Colonic mucosa (tissue), 4 donors: ENCODE measurements at regions not wholly inside any gene's neighbourhood (a gene's known extent, or its start where the extent isn't known, plus 50 kb on each side); places are given as distances from the start of the nearest gene placed in this dataset.

Experiments used
- DNase-seq: peaks from one replicate; pipeline ENCODE4 v3.0.0-alpha.2; 2020
- H3K27ac ChIP-seq: fragments of 200-600 bp; one replicate; pipeline ENCODE4 v1.8.0; 2021
- H3K27me3 ChIP-seq: fragments of 200-600 bp; one replicate; pipeline ENCODE4 v1.8.0; 2021
- H3K36me3 ChIP-seq: fragments of 200-600 bp; one replicate; pipeline ENCODE4 v1.8.0; 2021
- H3K4me1 ChIP-seq: fragments of 200-600 bp; one replicate; pipeline ENCODE4 v1.8.0; 2021; ENCODE audit warnings: mild to moderate bottlenecking
- H3K4me3 ChIP-seq: fragments of 200-600 bp; one replicate; pipeline ENCODE4 v1.8.0; 2021
- H3K9ac ChIP-seq, 2 donors: one replicate each; pipeline ENCODE4 v1.7.0; 2013; ENCODE audit warnings: control low read depth in 2 of 2, low read depth in 2 of 2, low read length in 2 of 2
- H3K9me3 ChIP-seq: fragments of 200-600 bp; one replicate; pipeline ENCODE4 v1.8.0; 2021
- intact Hi-C: fragments of 100-400 bp; cut with DNase I; formaldehyde crosslinking; loops from one replicate; pipeline ENCODE4 v1.14.1; 2022
- TF ChIP-seq, protein P1 (sequence below): fragments of 200-600 bp; IDR thresholded peaks from one replicate; pipeline ENCODE4 v1.8.0; 2022; ENCODE audit warnings: antibody characterized with exemption, mild to moderate bottlenecking
- donor health status: healthy.
- donor health status: DM: no; HTN: no; CAD: no.
- donor health status: DM: no; HTN: no; CAD: no.

GRCh38 chr6:103687430-103687829, 1172.3 kb downstream of the HACE1 start:
- intact Hi-C loops, result no loop called here
- no peak for DNase-seq
- H3K9me3 ChIP-seq, result no peaks in the 10 kb centered on the region
- H3K4me3 ChIP-seq, result no peak overlapping the region
- H3K4me1 ChIP-seq, result no peaks in the 10 kb centered on the region
- no peaks in the 10 kb centered on the region for H3K27me3 ChIP-seq
- H3K36me3 ChIP-seq, result no peaks in the 10 kb centered on the region
- no peak overlapping the region for H3K9ac ChIP-seq
- TF ChIP-seq, protein P1, sequence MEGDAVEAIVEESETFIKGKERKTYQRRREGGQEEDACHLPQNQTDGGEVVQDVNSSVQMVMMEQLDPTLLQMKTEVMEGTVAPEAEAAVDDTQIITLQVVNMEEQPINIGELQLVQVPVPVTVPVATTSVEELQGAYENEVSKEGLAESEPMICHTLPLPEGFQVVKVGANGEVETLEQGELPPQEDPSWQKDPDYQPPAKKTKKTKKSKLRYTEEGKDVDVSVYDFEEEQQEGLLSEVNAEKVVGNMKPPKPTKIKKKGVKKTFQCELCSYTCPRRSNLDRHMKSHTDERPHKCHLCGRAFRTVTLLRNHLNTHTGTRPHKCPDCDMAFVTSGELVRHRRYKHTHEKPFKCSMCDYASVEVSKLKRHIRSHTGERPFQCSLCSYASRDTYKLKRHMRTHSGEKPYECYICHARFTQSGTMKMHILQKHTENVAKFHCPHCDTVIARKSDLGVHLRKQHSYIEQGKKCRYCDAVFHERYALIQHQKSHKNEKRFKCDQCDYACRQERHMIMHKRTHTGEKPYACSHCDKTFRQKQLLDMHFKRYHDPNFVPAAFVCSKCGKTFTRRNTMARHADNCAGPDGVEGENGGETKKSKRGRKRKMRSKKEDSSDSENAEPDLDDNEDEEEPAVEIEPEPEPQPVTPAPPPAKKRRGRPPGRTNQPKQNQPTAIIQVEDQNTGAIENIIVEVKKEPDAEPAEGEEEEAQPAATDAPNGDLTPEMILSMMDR, result no peak
- no peak overlapping the region for H3K27ac ChIP-seq

DNA sequence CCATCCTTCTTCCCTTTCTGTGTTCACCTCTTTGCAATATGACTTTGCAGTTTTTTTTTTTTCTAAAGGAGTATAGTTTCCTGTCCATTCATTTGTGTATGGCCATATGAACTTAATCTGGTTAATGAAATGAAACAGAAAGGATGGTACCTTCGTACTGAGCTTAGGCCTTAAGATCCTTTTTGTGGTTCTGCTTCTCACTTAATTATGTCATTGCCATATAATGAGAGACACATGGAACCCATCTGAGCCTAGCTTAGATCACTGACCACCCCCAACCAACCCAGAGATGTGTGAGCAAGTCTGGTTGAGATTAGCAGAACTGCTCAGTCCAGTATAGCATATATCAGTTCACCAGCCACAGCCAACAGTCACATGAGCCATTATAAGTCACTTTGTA, 1179.6 kb downstream of the HACE1 start:
- DNase-seq, result no peak
- H3K27me3 ChIP-seq, result no peaks in the 10 kb centered on the region
- no peaks in the 10 kb centered on the region for H3K4me1 ChIP-seq
- TF ChIP-seq, protein P1, result no peak
- no peak overlapping the region for H3K4me3 ChIP-seq
- H3K9ac ChIP-seq, result no peak overlapping the region
- intact Hi-C loops, result no loop called here
- no peaks in the 10 kb centered on the region for H3K9me3 ChIP-seq
- no peak overlapping the region for H3K27ac ChIP-seq
- H3K36me3 ChIP-seq, result no peaks in the 10 kb centered on the region

- no peak for DNase-seq
- Histone ChIP-seq H3K4me1 (no peaks in the 10 kb centered on the region), H3K27me3 (no peaks in the 10 kb centered on the region), H3K9ac (no peak overlapping the region), H3K9me3 (no peaks in the 10 kb centered on the region), H3K36me3 (no peaks in the 10 kb centered on the region), H3K27ac (no peak overlapping the region), H3K4me3 (no peak overlapping the region)
- TF ChIP-seq, protein P1, result no peak
- intact Hi-C loops, result no loop called here
Observed at GRCh38 chr6:103677290-103677689, 1182.4 kb downstream of the HACE1 start.

- no peaks in the 10 kb centered on the region for H3K27me3 ChIP-seq
- no peak overlapping the region for H3K4me3 ChIP-seq
- TF ChIP-seq, protein P1, result no peak
- no peak overlapping the region for H3K9ac ChIP-seq
- H3K4me1 ChIP-seq, result no peaks in the 10 kb centered on the region
- no peak for DNase-seq
- no peaks in the 10 kb centered on the region for H3K9me3 ChIP-seq
- intact Hi-C loops, result no loop called here
- H3K36me3 ChIP-seq, result no peaks in the 10 kb centered on the region
- H3K27ac ChIP-seq, result no peak overlapping the region
Observed at GRCh38 chr6:103675807-103676406, 1183.8 kb downstream of the HACE1 start.

DNA sequence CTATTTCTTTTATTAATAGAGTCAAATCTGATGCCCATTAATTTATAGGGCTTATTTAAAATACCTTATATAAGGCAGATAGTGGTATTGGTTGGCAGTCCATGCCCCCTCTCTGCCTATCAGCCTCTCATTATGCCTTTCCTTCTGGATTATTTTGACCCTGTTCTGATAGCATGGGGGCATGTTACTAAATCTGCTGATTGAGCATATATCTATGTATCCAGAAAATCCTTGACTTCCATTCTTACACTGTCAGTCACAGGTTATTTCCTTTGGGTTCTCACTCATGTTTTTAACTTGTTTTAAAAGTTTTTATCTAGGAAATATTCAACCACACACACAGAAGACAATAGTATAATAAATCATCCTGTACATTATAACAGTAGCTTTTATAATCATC, 1184.9 kb downstream of the HACE1 start:
- H3K4me1 ChIP-seq, result no peaks in the 10 kb centered on the region
- H3K27ac ChIP-seq, result no peak overlapping the region
- intact Hi-C loops, result no loop called here
- no peaks in the 10 kb centered on the region for H3K27me3 ChIP-seq
- no peaks in the 10 kb centered on the region for H3K9me3 ChIP-seq
- no peak overlapping the region for H3K9ac ChIP-seq
- DNase-seq, result no peak
- no peak overlapping the region for H3K4me3 ChIP-seq
- H3K36me3 ChIP-seq, result no peaks in the 10 kb centered on the region
- TF ChIP-seq, protein P1, result no peak
